Dedifferentiated amniotic fluid mesenchymal stem cell (primary cell): ENCODE measurements at regions not wholly inside any gene's neighbourhood (a gene's known extent, or its start where the extent isn't known, plus 50 kb on each side); places are given as distances from the start of the nearest gene placed in this dataset.
"Not testable (repeated sequence)": the region's sequence is repeated elsewhere in the genome, so short reads cannot be mapped to it uniquely, and the experiment has no call there.

ENCODE experiments used
- DNase-seq: peaks from one replicate; pipeline ENCODE4 v3.0.0-alpha.2; 2016; ENCODE audit errors: extremely low spot score

GRCh38 chr14:97143456-97143855 is 346.3 kb downstream of the VRK1 start:
- no peak for DNase-seq

- DNase-seq, result not testable (repeated sequence)
These were observed 350.8 kb downstream of the VRK1 start for GRCh38 chr14:97148021-97148420.

GRCh38 chr14:97149775-97150174 is 352.6 kb downstream of the VRK1 start:
- DNase-seq, result no peak

GRCh38 chr14:97153527-97153926 is 356.3 kb downstream of the VRK1 start:
- DNase-seq, result no peak

- no peak for DNase-seq
These were observed 358.1 kb downstream of the VRK1 start for GRCh38 chr14:97155320-97155719.

- DNase-seq, result no peak
These were observed 358.6 kb downstream of the VRK1 start for GRCh38 chr14:97155814-97156213.

GRCh38 chr14:97156705-97157104 is 359.5 kb downstream of the VRK1 start:
- no peak for DNase-seq

GRCh38 chr14:97158102-97158501 is 360.9 kb downstream of the VRK1 start:
- DNase-seq, result no peak

GRCh38 chr14:97159124-97159523 is 361.9 kb downstream of the VRK1 start:
- DNase-seq, result no peak

- DNase-seq, result no peak
These were observed 365.4 kb downstream of the VRK1 start for GRCh38 chr14:97162621-97163020.

- no peak for DNase-seq
These were observed 366.8 kb downstream of the VRK1 start for GRCh38 chr14:97164021-97164420.

GRCh38 chr14:97166497-97166896 is 369.3 kb downstream of the VRK1 start:
- no peak for DNase-seq

- DNase-seq, result not testable (repeated sequence)
These were observed 370.4 kb downstream of the VRK1 start for GRCh38 chr14:97167577-97167976.

GRCh38 chr14:97172644-97173043 is 375.5 kb downstream of the VRK1 start:
- no peak for DNase-seq

GRCh38 chr14:97177016-97177415 is 379.8 kb downstream of the VRK1 start:
- no peak for DNase-seq

GRCh38 chr14:97177635-97178034 is 380.5 kb downstream of the VRK1 start:
- DNase-seq, result no peak

- no peak for DNase-seq
These were observed 381.6 kb downstream of the VRK1 start for GRCh38 chr14:97178781-97179180.

- DNase-seq, result no peak
These were observed 382.4 kb downstream of the VRK1 start for GRCh38 chr14:97179573-97179972.

GRCh38 chr14:97180304-97181200 is 383.4 kb downstream of the VRK1 start:
- DNase-seq, result no peak

- DNase-seq, result no peak
These were observed 388.0 kb downstream of the VRK1 start for GRCh38 chr14:97185186-97185585.

- DNase-seq, result no peak
These were observed 390.7 kb downstream of the VRK1 start for GRCh38 chr14:97187916-97188315.

GRCh38 chr14:97196336-97196735 is 399.2 kb downstream of the VRK1 start:
- DNase-seq, result no peak

- DNase-seq, result no peak
These were observed 401.6 kb downstream of the VRK1 start for GRCh38 chr14:97198813-97199212.

- DNase-seq, result no peak
These were observed 403.1 kb downstream of the VRK1 start for GRCh38 chr14:97200245-97200644.
